RWPE1 (cell line): ENCODE measurements at regions not wholly inside any gene's neighbourhood (a gene's known extent, or its start where the extent isn't known, plus 50 kb on each side); places are given as distances from the start of the nearest gene placed in this dataset.
A peak's percentile ranks its signal among the peaks of the same experiment; 100 is the strongest.

Experiments
- CTCF ChIA-PET: fragments of 350-600 bp; sonication (Branson Sonifier 250); formaldehyde crosslinking; extraction: SDS; loops from one replicate; lab custom pipeline; 2021; lab: Yijun Ruan, JAX
- POLR2A ChIA-PET: fragments of 400-600 bp; formaldehyde crosslinking; extraction: SDS; loops from one replicate; lab custom pipeline; 2020; ENCODE audit warnings: antibody characterized with exemption; ENCODE audit not compliant: low non-redundant PET; lab: Yijun Ruan, JAX
- DNase-seq: peaks from one replicate; pipeline ENCODE4 v3.0.0; 2012; ENCODE audit warnings: low spot score
- H3K27ac ChIP-seq: fragments of 450-650 bp; 2 replicates; pipeline ENCODE4 v1.5.1; 2017
- CTCF ChIP-seq: fragments of 450-650 bp; conservative IDR thresholded peaks from 2 replicates; pipeline ENCODE4 v1.5.1; 2017; ENCODE audit warnings: low read depth, mild to moderate bottlenecking

- POLR2A ChIA-PET, result no interaction called here
- DNase-seq, result peak; percentile 85
- H3K27ac ChIP-seq, result no peak overlapping the region
- no peak for TF ChIP-seq CTCF
- CTCF ChIA-PET, result no interaction called here
Measured at GRCh38 chr6:71602385-71603007, 283.9 kb upstream of the RIMS1 start.

GRCh38 chr6:71603021-71603420 is 283.3 kb upstream of the RIMS1 start:
- CTCF ChIA-PET, result no interaction called here
- POLR2A ChIA-PET, result no interaction called here
- H3K27ac ChIP-seq, result no peak overlapping the region
- no peak for TF ChIP-seq CTCF
- no peak for DNase-seq

- TF ChIP-seq CTCF, result no peak
- CTCF ChIA-PET, result no interaction called here
- H3K27ac ChIP-seq, result no peak overlapping the region
- DNase-seq, result peak; percentile 63
- POLR2A ChIA-PET, result no interaction called here
Measured at GRCh38 chr6:71608646-71609045, 277.7 kb upstream of the RIMS1 start.

- no peak for DNase-seq
- POLR2A ChIA-PET, result no interaction called here
- H3K27ac ChIP-seq, result no peak overlapping the region
- CTCF ChIA-PET, result no interaction called here
- TF ChIP-seq CTCF, result no peak
Measured at GRCh38 chr6:71619836-71620235, 266.5 kb upstream of the RIMS1 start.

GRCh38 chr6:71621918-71622519 is 264.3 kb upstream of the RIMS1 start:
- CTCF ChIA-PET, result no interaction called here
- peak; percentile 3 for DNase-seq
- no peak; the same call in 1 of the 2 replicates for TF ChIP-seq CTCF

GRCh38 chr6:71642120-71642519 is 244.2 kb upstream of the RIMS1 start:
- ChIA-PET CTCF (no interaction called here), POLR2A (no interaction called here)
- no peak overlapping the region for H3K27ac ChIP-seq
- no peak for DNase-seq
- TF ChIP-seq CTCF, result no peak

More at GRCh38 chr6:71621918-71622519, 264.3 kb upstream of the RIMS1 start:
- H3K27ac ChIP-seq, result no peak overlapping the region
- POLR2A ChIA-PET, result no interaction called here
